ENCODE measurements at regions not wholly inside any gene's neighbourhood (a gene's known extent, or its start where the extent isn't known, plus 50 kb on each side); places are given as distances from the start of the nearest gene placed in this dataset.

- no peak for DNase-seq (ENCODE audit: low read depth)
Measured at GRCh38 chr6:40753048-40753447, 165.9 kb upstream of the LRFN2 start.

- DNase-seq (ENCODE audit: low read depth), result no peak
Measured at GRCh38 chr6:40744835-40745234, 157.7 kb upstream of the LRFN2 start.

GRCh38 chr6:40743690-40744446 lies 156.7 kb upstream of the LRFN2 start:
- DNase-seq (ENCODE audit: low read depth), result no peak

GRCh38 chr6:40743226-40743625 lies 156.1 kb upstream of the LRFN2 start:
- DNase-seq (ENCODE audit: low read depth), result no peak

- no peak for DNase-seq (ENCODE audit: low read depth)
Measured at GRCh38 chr6:40740518-40740917, 153.4 kb upstream of the LRFN2 start.

- no peak for DNase-seq (ENCODE audit: low read depth)
Measured at GRCh38 chr6:40738551-40739193, 151.5 kb upstream of the LRFN2 start.

- DNase-seq (ENCODE audit: low read depth), result no peak
Measured at GRCh38 chr6:40735521-40735920, 148.4 kb upstream of the LRFN2 start.

- DNase-seq (ENCODE audit: low read depth), result no peak
Measured at GRCh38 chr6:40735121-40735520, 148.0 kb upstream of the LRFN2 start.

GRCh38 chr6:40734607-40735006 lies 147.4 kb upstream of the LRFN2 start:
- DNase-seq (ENCODE audit: low read depth), result no peak

GRCh38 chr6:40733770-40734396 lies 146.7 kb upstream of the LRFN2 start:
- DNase-seq (ENCODE audit: low read depth), result no peak

GRCh38 chr6:40733290-40733689 lies 146.1 kb upstream of the LRFN2 start:
- no peak for DNase-seq (ENCODE audit: low read depth)

GRCh38 chr6:40732878-40733277 lies 145.7 kb upstream of the LRFN2 start:
- DNase-seq (ENCODE audit: low read depth), result no peak

- no peak for DNase-seq (ENCODE audit: low read depth)
Measured at GRCh38 chr6:40728643-40729042, 141.5 kb upstream of the LRFN2 start.

- no peak for DNase-seq (ENCODE audit: low read depth)
Measured at GRCh38 chr6:40727271-40727670, 140.1 kb upstream of the LRFN2 start.

- DNase-seq (ENCODE audit: low read depth), result no peak
Measured at GRCh38 chr6:40726853-40727252, 139.7 kb upstream of the LRFN2 start.

GRCh38 chr6:40725390-40725789 lies 138.2 kb upstream of the LRFN2 start:
- no peak for DNase-seq (ENCODE audit: low read depth)

- no peak for DNase-seq (ENCODE audit: low read depth)
Measured at GRCh38 chr6:40724886-40725285, 137.7 kb upstream of the LRFN2 start.

GRCh38 chr6:40723967-40724366 lies 136.8 kb upstream of the LRFN2 start:
- DNase-seq (ENCODE audit: low read depth), result no peak

GRCh38 chr6:40722553-40723258 lies 135.5 kb upstream of the LRFN2 start:
- DNase-seq (ENCODE audit: low read depth), result no peak

GRCh38 chr6:40722091-40722490 lies 134.9 kb upstream of the LRFN2 start:
- no peak for DNase-seq (ENCODE audit: low read depth)

GRCh38 chr6:40721271-40721952 lies 134.2 kb upstream of the LRFN2 start:
- DNase-seq (ENCODE audit: low read depth), result no peak

- DNase-seq (ENCODE audit: low read depth), result no peak
Measured at GRCh38 chr6:40720375-40720748, 133.2 kb upstream of the LRFN2 start.
